Lung (tissue), 11 donors: ENCODE measurements at regions not wholly inside any gene's neighbourhood (a gene's known extent, or its start where the extent isn't known, plus 50 kb on each side); places are given as distances from the start of the nearest gene placed in this dataset.
"Not testable (repeated sequence)": the region's sequence is repeated elsewhere in the genome, so short reads cannot be mapped to it uniquely, and the experiment has no call there.

Source experiments
- ATAC-seq: fragments of 200-7000 bp; cut with Tn5 transposase; one replicate; pipeline ENCODE4 v1.9.1; 2020; ENCODE audit warnings: moderate number of reproducible peaks; ENCODE audit not compliant: insufficient read depth, low FRiP score
- DNase-seq, 3 donors: peaks; one replicate each; pipeline ENCODE4 v3.0.0-alpha.2; 2013 to 2017
- H3K27ac ChIP-seq, 2 donors: one replicate each; pipeline ENCODE4 v1.5.1; 2013; ENCODE audit warnings: mild to moderate bottlenecking in 2 of 2, moderate library complexity in 2 of 2, control low read depth in 1 of 2, inconsistent platforms in 1 of 2, low read depth in 1 of 2, low read length in 1 of 2
- H3K27me3 ChIP-seq, 3 donors: one replicate each; pipeline ENCODE4 v1.5.1; 2013; ENCODE audit warnings: low read length in 2 of 3; ENCODE audit not compliant: control insufficient read depth in 3 of 3, insufficient read depth in 3 of 3
- H3K36me3 ChIP-seq, 4 donors: one replicate each; pipeline ENCODE4 v1.5.1; 2013; ENCODE audit warnings: low read length in 4 of 4, mild to moderate bottlenecking in 1 of 4, moderate library complexity in 1 of 4; ENCODE audit not compliant: control insufficient read depth in 4 of 4, insufficient read depth in 4 of 4
- H3K4me1 ChIP-seq, 5 donors: one replicate each; pipeline ENCODE4 v1.5.1; 2013; ENCODE audit warnings: low read length in 5 of 5, mild to moderate bottlenecking in 2 of 5, moderate library complexity in 1 of 5; ENCODE audit not compliant: control insufficient read depth in 5 of 5, insufficient read depth in 5 of 5
- H3K4me3 ChIP-seq: one replicate; pipeline ENCODE4 v1.5.1; 2013; ENCODE audit warnings: mild to moderate bottlenecking, control low read depth, moderate library complexity
- H3K9ac ChIP-seq, 2 donors: one replicate each; pipeline ENCODE4 v1.5.1; 2013; ENCODE audit warnings: low read length in 2 of 2, control low read depth in 1 of 2; ENCODE audit not compliant: insufficient read depth in 1 of 2
- H3K9me3 ChIP-seq, 4 donors: one replicate each; pipeline ENCODE4 v1.5.1; 2013; ENCODE audit warnings: low read length in 3 of 4, mild to moderate bottlenecking in 1 of 4, moderate library complexity in 1 of 4; ENCODE audit not compliant: control insufficient read depth in 4 of 4, insufficient read depth in 3 of 4
- CTCF ChIP-seq: IDR thresholded peaks from 2 replicates; pipeline ENCODE4 v1.5.1; 2012; ENCODE audit warnings: mild to moderate bottlenecking; ENCODE audit errors: control extremely low read depth, extremely low read depth
- WGBS, 2 donors: extraction: QIAGEN DNeasy Blood & Tissue Kit; methylation state at CpG; one replicate each; pipeline ENCODE4 v1.1.7; 2013; 5-methylcytosine and 5-hydroxymethylcytosine counted together
- donor health status: control.
- donor health status: control.
- donor health status: Bipolar disorder and iron deficiency.
- donor health status: healthy.
- donor health status: DM: yes; HTN: yes; CAD: no.

- Histone ChIP-seq H3K9me3 (peaks cover 0 to 9% (median 0%) of the 10 kb centered on the region in 4 donors), H3K9ac (no peak overlapping the region), H3K27ac (no peak overlapping the region), H3K27me3 (peaks cover 0 to 18% (median 17%) of the 10 kb centered on the region in 3 donors), H3K4me3 (no peak overlapping the region), H3K36me3 (no peaks in the 10 kb centered on the region), H3K4me1 (no peaks in the 10 kb centered on the region)
- TF ChIP-seq CTCF: no peak
- 70 to 92% methylated on average over 3 of the region's 3 CpGs for WGBS, 2 donors
- no peak for DNase-seq
- ATAC-seq: no peak
These were observed 136.1 kb downstream of the MSL3 start for GRCh38 chrX:11893933-11894710.

- DNase-seq (no peak), ATAC-seq (no peak)
- H3K36me3 ChIP-seq: no peaks in the 10 kb centered on the region
- no peak for TF ChIP-seq CTCF
- H3K9me3 ChIP-seq: peaks cover 0 to 4% (median 0%) of the 10 kb centered on the region in 4 donors
- peaks cover 0 to 21% (median 4%) of the 10 kb centered on the region in 3 donors for H3K27me3 ChIP-seq
- WGBS, 2 donors: 19 to 27% methylated on average over 2 of the region's 2 CpGs
- no peak overlapping the region for H3K27ac ChIP-seq
- H3K4me3 ChIP-seq: no peak overlapping the region
- H3K4me1 ChIP-seq: no peaks in the 10 kb centered on the region
- no peak overlapping the region for H3K9ac ChIP-seq
These were observed 141.1 kb downstream of the MSL3 start for GRCh38 chrX:11899091-11899490.

GRCh38 chrX:11905933-11906332, 147.9 kb downstream of the MSL3 start:
- 73 to 100% methylated on average over 3 of the region's 3 CpGs for WGBS, 2 donors
- H3K4me3 ChIP-seq, ATAC-seq, H3K9me3 ChIP-seq, H3K27ac ChIP-seq, H3K4me1 ChIP-seq, H3K9ac ChIP-seq, H3K36me3 ChIP-seq, DNase-seq: not testable (repeated sequence)
- H3K27me3 ChIP-seq: peaks cover 0 to 15% (median 0%) of the 10 kb centered on the region in 3 donors

- no peak for TF ChIP-seq CTCF
- Histone ChIP-seq H3K27ac (no peak overlapping the region), H3K9me3 (no peaks in the 10 kb centered on the region), H3K27me3 (peaks cover 0 to 15% (median 3%) of the 10 kb centered on the region in 3 donors), H3K9ac (no peak overlapping the region), H3K4me1 (no peaks in the 10 kb centered on the region), H3K36me3 (no peaks in the 10 kb centered on the region), H3K4me3 (no peak overlapping the region)
- DNase-seq: no peak
- ATAC-seq: no peak
- WGBS, 2 donors: 2 to 18% methylated on average over 2 of the region's 2 CpGs
These were observed 150.3 kb downstream of the MSL3 start for GRCh38 chrX:11908371-11908770.
